ENCODE measurements at regions not wholly inside any gene's neighbourhood (a gene's known extent, or its start where the extent isn't known, plus 50 kb on each side); places are given as distances from the start of the nearest gene placed in this dataset.

- Histone ChIP-seq H2BK12ac (ENCODE audit: insufficient read length, low read depth, low read length) (no peak overlapping the region), H3K9ac (ENCODE audit: extremely low read depth, insufficient read length, low read length) (no peak overlapping the region), H3K27me3 (ENCODE audit: insufficient read depth, low read length) (no peaks in the 10 kb centered on the region; the same call in 1 of the 2 replicates), H2AK5ac (ENCODE audit: insufficient read length, low read length) (no peak overlapping the region), H4K8ac (replicated peaks; ENCODE audit: insufficient read length, low read depth, low read length) (no peak overlapping the region), H2BK15ac (ENCODE audit: low read depth, low read length) (no peak overlapping the region), H2BK20ac (ENCODE audit: low read depth, low read length, poor library complexity, severe bottlenecking) (no peak overlapping the region), H2BK5ac (ENCODE audit: insufficient read length, low read length) (no peak overlapping the region), H3K4me2 (ENCODE audit: insufficient read depth, insufficient read length, low read length) (no peak overlapping the region), H4K91ac (ENCODE audit: insufficient read length, low read depth, low read length) (no peak overlapping the region), H3K18ac (ENCODE audit: insufficient read length, low read depth, low read length) (no peak overlapping the region), H3K14ac (ENCODE audit: insufficient read depth, low read length) (no peak overlapping the region), H2BK120ac (ENCODE audit: low read depth, low read length, poor library complexity, severe bottlenecking) (no peak overlapping the region), H3K23me2 (ENCODE audit: insufficient read length, low read depth, low read length, poor library complexity, severe bottlenecking) (no peaks in the 10 kb centered on the region), H4K5ac (ENCODE audit: insufficient read length, low read depth, low read length) (no peak overlapping the region), H3K79me2 (ENCODE audit: insufficient read depth, low read length) (no peaks in the 10 kb centered on the region), H3K27ac (ENCODE audit: insufficient read length, low read depth, low read length) (no peak overlapping the region), H3K79me1 (ENCODE audit: insufficient read depth, low read depth, low read length, poor library complexity, severe bottlenecking) (no peaks in the 10 kb centered on the region), H4K20me1 (ENCODE audit: control insufficient read depth, insufficient read depth, insufficient read length) (no peaks in the 10 kb centered on the region), H3K56ac (ENCODE audit: insufficient read length, low read depth, low read length) (no peak overlapping the region), H3K9me3 (ENCODE audit: control insufficient read depth, low read depth, low read length) (no peaks in the 10 kb centered on the region), H3K4ac (ENCODE audit: low read depth, low read length) (no peak overlapping the region), H3K4me1 (ENCODE audit: insufficient read depth, low read length) (no peaks in the 10 kb centered on the region), H3K23ac (ENCODE audit: insufficient read length, low read depth, low read length) (no peak overlapping the region), H2AFZ (ENCODE audit: low read length) (no peak overlapping the region), H3T11ph (ENCODE audit: low read length) (no peak overlapping the region)
- Mint-ChIP-seq H3K9me3 (peaks cover 6 to 15% of the 10 kb centered on the region in 2 experiments; a peak in 4 of 5 replicates), H3K4me1 (no peaks in the 10 kb centered on the region), H3K27me3 (ENCODE audit: low read depth) (peaks cover 89% of the 10 kb centered on the region), H3K27ac (no peak overlapping the region), H3K4me3 (no peak overlapping the region), H3K36me3 (ENCODE audit: insufficient read depth in 1 of 3, low read depth in 3 of 3) (peaks cover 0 to 4% (median 0%) of the 10 kb centered on the region in 3 experiments; a peak in 1 of 7 replicates)
- no peak for DNase-seq
- TF ChIP-seq CTCF (conservative IDR thresholded peaks at IDR 0.05) = no peak
- WGBS (ENCODE audit: extremely low coverage, insufficient read length, low lambda C conversion rate) = no CpG with 5 or more reads among the region's 8 CpGs
These were observed 187.7 kb downstream of the INHBB start for GRCh38 chr2:120533625-120534024.

All from H9 (cell line).